Panc1 (cell line): ENCODE measurements at regions not wholly inside any gene's neighbourhood (a gene's known extent, or its start where the extent isn't known, plus 50 kb on each side); places are given as distances from the start of the nearest gene placed in this dataset.

Experiments
- ATAC-seq: fragments of 200-7000 bp; cut with Tn5 transposase; 2 replicates; pipeline ENCODE4 v1.9.1; 2020; ENCODE audit warnings: mild to moderate bottlenecking, moderate library complexity
- BruUV-seq: library from RNA; stranded (reverse); fragments of 400-500 nt; replicated peaks from 2 replicates; lab custom pipeline; 2021; lab: Mats Ljungman, UMichigan
- CTCF ChIA-PET: fragments of 300-600 bp; sonication (Branson Sonifier 250); formaldehyde crosslinking; loops from one replicate; lab custom pipeline; 2022; ENCODE audit warnings: antibody characterized with exemption; lab: Charles Lee
- POLR2A ChIA-PET: fragments of 300-600 bp; sonication (Branson Sonifier 250); formaldehyde crosslinking; loops from one replicate; lab custom pipeline; 2022; ENCODE audit warnings: antibody characterized with exemption; lab: Charles Lee
- DNase-seq: peaks from one replicate; pipeline ENCODE4 v3.0.0-alpha.2; 2010; ENCODE audit warnings: low read depth, low spot score
- H3K27ac ChIP-seq: 2 replicates; pipeline ENCODE4 v1.5.1; 2011; ENCODE audit warnings: mild to moderate bottlenecking, low read length, inconsistent platforms
- H3K27me3 ChIP-seq: fragments of 200-500 bp; sonication (Bioruptor generic); 2 replicates; pipeline ENCODE4 v1.6.0; 2014; ENCODE audit warnings: low read length, inconsistent platforms; ENCODE audit not compliant: control insufficient read depth, insufficient read depth
- H3K36me3 ChIP-seq: fragments of 200-500 bp; sonication (Bioruptor generic); 2 replicates; pipeline ENCODE4 v1.5.1; 2014; ENCODE audit warnings: inconsistent platforms, mild to moderate bottlenecking, low read length, moderate library complexity; ENCODE audit not compliant: control insufficient read depth, insufficient read depth
- H3K4me1 ChIP-seq: 2 replicates; pipeline ENCODE4 v1.5.1; 2011; ENCODE audit warnings: inconsistent platforms, mild to moderate bottlenecking, low read length, moderate library complexity; ENCODE audit not compliant: control insufficient read depth, insufficient read depth
- H3K4me3 ChIP-seq, 2 experiments: 2 replicates each; pipeline ENCODE4 v1.5.1; 2011 to 2012; ENCODE audit warnings: low read depth in 2 of 2, low read length in 2 of 2, mild to moderate bottlenecking in 2 of 2, inconsistent platforms in 1 of 2, moderate library complexity in 1 of 2
- H3K9me3 ChIP-seq: fragments of 200-500 bp; sonication (Bioruptor generic); 2 replicates; pipeline ENCODE4 v1.5.1; 2014; ENCODE audit warnings: low read depth, mild to moderate bottlenecking, inconsistent platforms, low read length, moderate library complexity; ENCODE audit not compliant: control insufficient read depth, insufficient read depth
- POLR2AphosphoS5 ChIP-seq: IDR thresholded peaks from 2 replicates; pipeline ENCODE4 v1.6.1; 2012; ENCODE audit warnings: mild to moderate bottlenecking, low read depth, low read length, moderate library complexity
- SIN3A ChIP-seq: IDR thresholded peaks from 2 replicates; pipeline ENCODE4 v1.6.1; 2012; ENCODE audit warnings: low read depth, mild to moderate bottlenecking, low read length, moderate library complexity, borderline replicate concordance; ENCODE audit not compliant: insufficient read depth
- TCF7L2 ChIP-seq: IDR thresholded peaks from 2 replicates; pipeline ENCODE4 v1.6.1; 2011; ENCODE audit warnings: mild to moderate bottlenecking, low read depth, low read length, inconsistent platforms
- in situ Hi-C: cut with HindIII; loops from 2 replicates; pipeline ENCODE4 v1.10.0; 2016; ENCODE audit warnings: low sequenced_read_pairs, low pct_unique_long_range_greater_than_20kb
- intact Hi-C: fragments of 100-400 bp; cut with micrococcal nuclease; formaldehyde crosslinking; loops from one replicate; pipeline ENCODE4 v1.10.0; 2022; ENCODE audit not compliant: unreplicated experiment
- TF ChIP-seq, protein P1 (sequence below), 2 experiments: IDR thresholded peaks; 2 replicates each; pipeline ENCODE4 v1.6.1; 2011 to 2012; ENCODE audit warnings: low read depth in 2 of 2, control low read depth in 1 of 2, low read length in 1 of 2, mild to moderate bottlenecking in 1 of 2, moderate library complexity in 1 of 2; ENCODE audit not compliant: insufficient read depth in 1 of 2
- TF ChIP-seq, protein P2 (sequence below): fragments of 450-650 bp; IDR thresholded peaks from 2 replicates; pipeline ENCODE4 v1.5.1; 2017; ENCODE audit warnings: mild to moderate bottlenecking

DNA sequence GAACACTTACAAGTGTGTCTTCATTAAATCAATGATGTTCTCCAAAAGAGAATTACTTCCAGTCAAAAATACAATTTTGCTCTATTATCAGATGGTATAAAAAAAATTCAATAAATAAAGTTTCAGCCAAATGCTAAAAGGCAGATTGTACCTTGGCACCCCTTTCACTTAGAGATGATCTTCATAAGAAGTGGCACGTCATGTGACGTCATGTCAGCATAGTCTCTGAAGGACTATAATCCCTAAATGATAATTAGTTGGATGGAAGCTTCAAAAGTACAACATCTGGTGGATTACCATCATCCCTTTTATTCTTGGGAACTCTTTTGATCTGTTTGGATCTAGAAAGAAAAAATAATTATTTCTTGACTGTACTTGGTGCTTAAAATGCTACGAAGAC lies 335.5 kb upstream of the EDNRB start:
- BruUV-seq: no TSS peak
- Histone ChIP-seq H3K4me3 (no peak overlapping the region), H3K9me3 (no peaks in the 10 kb centered on the region), H3K4me1 (no peaks in the 10 kb centered on the region), H3K27me3 (no peaks in the 10 kb centered on the region), H3K36me3 (no peaks in the 10 kb centered on the region), H3K27ac (no peak overlapping the region)
- POLR2A ChIA-PET: no interaction called here
- intact Hi-C loops: no loop called here
- no peak for TF ChIP-seq SIN3A
- no peak for TF ChIP-seq POLR2AphosphoS5
- no peak for TF ChIP-seq TCF7L2
- CTCF ChIA-PET: no interaction called here
- in situ Hi-C loops: no loop called here
- ATAC-seq: no peak
- no peak for DNase-seq

DNA sequence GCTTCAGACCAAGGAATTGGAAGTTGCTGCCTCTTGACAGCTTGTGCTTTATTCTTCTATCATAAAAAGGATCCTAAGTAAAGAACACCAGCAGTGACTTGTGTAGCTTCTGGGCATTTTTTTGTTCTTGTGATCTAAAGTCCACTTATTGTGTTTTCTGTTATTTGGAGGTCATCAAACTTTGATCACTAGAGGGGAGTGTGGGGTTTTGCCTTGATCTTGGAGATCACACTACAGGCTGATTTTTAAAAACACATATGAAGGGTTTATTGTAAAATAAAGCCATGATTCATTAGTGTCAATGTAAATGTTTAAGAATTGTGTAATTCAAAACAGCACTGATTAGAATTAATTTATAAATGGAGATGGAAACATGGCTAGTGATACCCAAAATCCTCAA lies 328.7 kb upstream of the EDNRB start:
- H3K27me3 ChIP-seq: no peaks in the 10 kb centered on the region; the same call in 1 of the 2 replicates
- H3K4me3 ChIP-seq: no peak overlapping the region
- intact Hi-C loops: loop anchor here (10.0 kb wide), 1 partner anchor 727 kb away; no protein-coding TSS in a partner anchor
- DNase-seq: no peak
- BruUV-seq: no TSS peak
- CTCF ChIA-PET: no interaction called here
- POLR2A ChIA-PET: no interaction called here
- no peaks in the 10 kb centered on the region for H3K36me3 ChIP-seq
- H3K9me3 ChIP-seq: no peaks in the 10 kb centered on the region
- H3K4me1 ChIP-seq: no peaks in the 10 kb centered on the region
- no peak for TF ChIP-seq TCF7L2
- no peak for TF ChIP-seq SIN3A
- TF ChIP-seq, protein P1, sequence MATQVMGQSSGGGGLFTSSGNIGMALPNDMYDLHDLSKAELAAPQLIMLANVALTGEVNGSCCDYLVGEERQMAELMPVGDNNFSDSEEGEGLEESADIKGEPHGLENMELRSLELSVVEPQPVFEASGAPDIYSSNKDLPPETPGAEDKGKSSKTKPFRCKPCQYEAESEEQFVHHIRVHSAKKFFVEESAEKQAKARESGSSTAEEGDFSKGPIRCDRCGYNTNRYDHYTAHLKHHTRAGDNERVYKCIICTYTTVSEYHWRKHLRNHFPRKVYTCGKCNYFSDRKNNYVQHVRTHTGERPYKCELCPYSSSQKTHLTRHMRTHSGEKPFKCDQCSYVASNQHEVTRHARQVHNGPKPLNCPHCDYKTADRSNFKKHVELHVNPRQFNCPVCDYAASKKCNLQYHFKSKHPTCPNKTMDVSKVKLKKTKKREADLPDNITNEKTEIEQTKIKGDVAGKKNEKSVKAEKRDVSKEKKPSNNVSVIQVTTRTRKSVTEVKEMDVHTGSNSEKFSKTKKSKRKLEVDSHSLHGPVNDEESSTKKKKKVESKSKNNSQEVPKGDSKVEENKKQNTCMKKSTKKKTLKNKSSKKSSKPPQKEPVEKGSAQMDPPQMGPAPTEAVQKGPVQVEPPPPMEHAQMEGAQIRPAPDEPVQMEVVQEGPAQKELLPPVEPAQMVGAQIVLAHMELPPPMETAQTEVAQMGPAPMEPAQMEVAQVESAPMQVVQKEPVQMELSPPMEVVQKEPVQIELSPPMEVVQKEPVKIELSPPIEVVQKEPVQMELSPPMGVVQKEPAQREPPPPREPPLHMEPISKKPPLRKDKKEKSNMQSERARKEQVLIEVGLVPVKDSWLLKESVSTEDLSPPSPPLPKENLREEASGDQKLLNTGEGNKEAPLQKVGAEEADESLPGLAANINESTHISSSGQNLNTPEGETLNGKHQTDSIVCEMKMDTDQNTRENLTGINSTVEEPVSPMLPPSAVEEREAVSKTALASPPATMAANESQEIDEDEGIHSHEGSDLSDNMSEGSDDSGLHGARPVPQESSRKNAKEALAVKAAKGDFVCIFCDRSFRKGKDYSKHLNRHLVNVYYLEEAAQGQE (IDR thresholded peaks at IDR 0.05; ENCODE audit: insufficient read depth in 1 of 2, low read depth in 2 of 2, low read length in 1 of 2): no peak
- no peak for TF ChIP-seq POLR2AphosphoS5
- TF ChIP-seq, protein P2, sequence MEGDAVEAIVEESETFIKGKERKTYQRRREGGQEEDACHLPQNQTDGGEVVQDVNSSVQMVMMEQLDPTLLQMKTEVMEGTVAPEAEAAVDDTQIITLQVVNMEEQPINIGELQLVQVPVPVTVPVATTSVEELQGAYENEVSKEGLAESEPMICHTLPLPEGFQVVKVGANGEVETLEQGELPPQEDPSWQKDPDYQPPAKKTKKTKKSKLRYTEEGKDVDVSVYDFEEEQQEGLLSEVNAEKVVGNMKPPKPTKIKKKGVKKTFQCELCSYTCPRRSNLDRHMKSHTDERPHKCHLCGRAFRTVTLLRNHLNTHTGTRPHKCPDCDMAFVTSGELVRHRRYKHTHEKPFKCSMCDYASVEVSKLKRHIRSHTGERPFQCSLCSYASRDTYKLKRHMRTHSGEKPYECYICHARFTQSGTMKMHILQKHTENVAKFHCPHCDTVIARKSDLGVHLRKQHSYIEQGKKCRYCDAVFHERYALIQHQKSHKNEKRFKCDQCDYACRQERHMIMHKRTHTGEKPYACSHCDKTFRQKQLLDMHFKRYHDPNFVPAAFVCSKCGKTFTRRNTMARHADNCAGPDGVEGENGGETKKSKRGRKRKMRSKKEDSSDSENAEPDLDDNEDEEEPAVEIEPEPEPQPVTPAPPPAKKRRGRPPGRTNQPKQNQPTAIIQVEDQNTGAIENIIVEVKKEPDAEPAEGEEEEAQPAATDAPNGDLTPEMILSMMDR: no peak
- no peak for ATAC-seq
- in situ Hi-C loops: no loop called here
- H3K27ac ChIP-seq: no peak overlapping the region

DNA sequence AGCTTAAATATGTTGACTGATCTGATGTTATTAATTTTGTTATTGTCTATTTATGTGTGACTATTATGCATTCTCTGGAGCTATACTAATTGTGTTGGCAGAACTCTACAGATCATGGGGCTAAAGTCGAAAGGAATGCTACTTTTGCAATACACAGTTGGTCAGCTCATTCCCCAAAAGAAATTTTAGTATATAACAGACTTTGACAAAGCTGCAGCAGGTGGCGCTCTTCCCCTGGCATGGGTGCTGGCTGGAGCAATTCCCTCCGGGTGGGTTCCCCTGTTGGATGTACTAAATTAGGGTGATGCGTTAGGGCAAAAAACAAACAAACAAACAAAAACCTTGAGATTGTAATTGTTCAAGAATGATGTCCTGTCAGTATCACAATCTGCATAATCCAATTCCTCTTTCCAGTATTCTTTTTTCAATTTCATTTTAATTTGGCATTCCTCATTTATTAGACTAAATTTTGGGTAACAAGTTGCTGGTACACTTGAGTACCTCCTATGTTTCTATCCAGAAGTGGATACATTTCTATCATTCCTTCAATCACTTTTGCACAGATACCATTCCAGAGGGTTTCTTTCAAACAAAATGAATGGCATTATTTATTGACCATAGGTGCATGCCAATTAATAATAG lies 322.8 kb upstream of the EDNRB start:
- H3K27ac ChIP-seq: no peak overlapping the region
- CTCF ChIA-PET: no interaction called here
- no peak overlapping the region for H3K4me3 ChIP-seq
- no peak for TF ChIP-seq SIN3A
- no peak for TF ChIP-seq POLR2AphosphoS5
- TF ChIP-seq, protein P2: peak; percentile 73
- H3K36me3 ChIP-seq: no peaks in the 10 kb centered on the region
- POLR2A ChIA-PET: no interaction called here
- in situ Hi-C loops (no loop called here), intact Hi-C loops (loop anchor here (10.0 kb wide), 1 partner anchor 733 kb away; no protein-coding TSS in a partner anchor)
- H3K9me3 ChIP-seq: no peaks in the 10 kb centered on the region
- BruUV-seq: no TSS peak
- H3K27me3 ChIP-seq: no peaks in the 10 kb centered on the region; the same call in 1 of the 2 replicates
- DNase-seq (peak; percentile 2), ATAC-seq (no peak)
- H3K4me1 ChIP-seq: no peaks in the 10 kb centered on the region
